GM12864 (cell line): ENCODE measurements at regions not wholly inside any gene's neighbourhood (a gene's known extent, or its start where the extent isn't known, plus 50 kb on each side); places are given as distances from the start of the nearest gene placed in this dataset.

Source experiments
- DNase-seq: peaks from one replicate; pipeline ENCODE4 v3.0.0-alpha.2; 2011; ENCODE audit warnings: low read depth
- H3K4me3 ChIP-seq: 2 replicates; pipeline ENCODE4 v1.5.1; 2011; ENCODE audit warnings: mild to moderate bottlenecking, low read depth, low read length, control low read depth
- TF ChIP-seq, protein P1 (sequence below): IDR thresholded peaks from 2 replicates; pipeline ENCODE4 v1.5.1; 2011; ENCODE audit warnings: low read depth, mild to moderate bottlenecking, moderate library complexity, low read length, control low read depth, inconsistent platforms; ENCODE audit errors: missing control alignments

GRCh38 chr6:21801446-21802174 is 208.1 kb downstream of the SOX4 start:
- DNase-seq = no peak
- TF ChIP-seq, protein P1, sequence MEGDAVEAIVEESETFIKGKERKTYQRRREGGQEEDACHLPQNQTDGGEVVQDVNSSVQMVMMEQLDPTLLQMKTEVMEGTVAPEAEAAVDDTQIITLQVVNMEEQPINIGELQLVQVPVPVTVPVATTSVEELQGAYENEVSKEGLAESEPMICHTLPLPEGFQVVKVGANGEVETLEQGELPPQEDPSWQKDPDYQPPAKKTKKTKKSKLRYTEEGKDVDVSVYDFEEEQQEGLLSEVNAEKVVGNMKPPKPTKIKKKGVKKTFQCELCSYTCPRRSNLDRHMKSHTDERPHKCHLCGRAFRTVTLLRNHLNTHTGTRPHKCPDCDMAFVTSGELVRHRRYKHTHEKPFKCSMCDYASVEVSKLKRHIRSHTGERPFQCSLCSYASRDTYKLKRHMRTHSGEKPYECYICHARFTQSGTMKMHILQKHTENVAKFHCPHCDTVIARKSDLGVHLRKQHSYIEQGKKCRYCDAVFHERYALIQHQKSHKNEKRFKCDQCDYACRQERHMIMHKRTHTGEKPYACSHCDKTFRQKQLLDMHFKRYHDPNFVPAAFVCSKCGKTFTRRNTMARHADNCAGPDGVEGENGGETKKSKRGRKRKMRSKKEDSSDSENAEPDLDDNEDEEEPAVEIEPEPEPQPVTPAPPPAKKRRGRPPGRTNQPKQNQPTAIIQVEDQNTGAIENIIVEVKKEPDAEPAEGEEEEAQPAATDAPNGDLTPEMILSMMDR = no peak
- H3K4me3 ChIP-seq = no peak overlapping the region

GRCh38 chr6:21802175-21802822 is 208.7 kb downstream of the SOX4 start:
- TF ChIP-seq, protein P1 = no peak
- no peak for DNase-seq
- no peak overlapping the region for H3K4me3 ChIP-seq

- TF ChIP-seq, protein P1 = no peak
- H3K4me3 ChIP-seq = no peak overlapping the region
- no peak for DNase-seq
Measured at GRCh38 chr6:21804941-21805610, 211.5 kb downstream of the SOX4 start.

DNA sequence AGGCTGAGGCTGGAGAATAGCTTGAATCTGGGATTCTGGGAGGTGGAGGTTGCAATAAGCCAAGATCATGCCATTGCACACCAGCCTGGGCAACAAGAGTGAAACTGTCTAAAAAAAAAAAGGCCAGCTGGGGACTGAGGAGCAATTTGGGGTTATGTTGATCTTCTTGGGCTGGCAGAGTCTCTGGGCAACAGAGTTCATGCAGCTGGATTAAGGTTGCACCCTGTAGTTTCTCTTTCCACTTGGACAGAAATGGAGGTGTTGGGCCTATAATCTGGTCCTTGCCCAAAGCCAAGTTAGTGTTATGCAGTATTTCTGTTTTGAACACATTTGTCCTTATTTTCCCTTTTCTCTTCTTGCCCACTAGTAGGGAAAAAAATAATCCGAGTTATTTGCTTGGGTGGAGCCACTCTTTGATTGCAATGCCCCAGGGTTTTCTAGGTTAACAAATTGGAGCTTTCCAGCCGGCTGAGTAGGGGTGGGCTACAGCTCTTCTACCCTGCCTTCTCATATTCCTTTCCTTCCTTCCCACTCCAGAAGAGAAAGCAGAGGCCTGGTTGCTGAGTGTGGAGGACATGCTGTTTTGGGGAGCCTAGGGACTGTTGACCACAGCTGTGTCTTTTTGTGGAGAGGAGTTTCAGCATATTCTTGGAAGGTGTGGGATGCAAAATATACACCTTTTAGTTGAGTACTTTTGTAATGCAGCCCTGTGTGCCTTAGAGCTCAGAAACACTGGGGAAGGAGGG is 213.9 kb downstream of the SOX4 start:
- H3K4me3 ChIP-seq = no peak overlapping the region
- TF ChIP-seq, protein P1 = no peak
- DNase-seq = no peak

GRCh38 chr6:21808045-21808470 is 214.5 kb downstream of the SOX4 start:
- no peak for DNase-seq
- H3K4me3 ChIP-seq = no peak overlapping the region
- TF ChIP-seq, protein P1 = no peak

DNA sequence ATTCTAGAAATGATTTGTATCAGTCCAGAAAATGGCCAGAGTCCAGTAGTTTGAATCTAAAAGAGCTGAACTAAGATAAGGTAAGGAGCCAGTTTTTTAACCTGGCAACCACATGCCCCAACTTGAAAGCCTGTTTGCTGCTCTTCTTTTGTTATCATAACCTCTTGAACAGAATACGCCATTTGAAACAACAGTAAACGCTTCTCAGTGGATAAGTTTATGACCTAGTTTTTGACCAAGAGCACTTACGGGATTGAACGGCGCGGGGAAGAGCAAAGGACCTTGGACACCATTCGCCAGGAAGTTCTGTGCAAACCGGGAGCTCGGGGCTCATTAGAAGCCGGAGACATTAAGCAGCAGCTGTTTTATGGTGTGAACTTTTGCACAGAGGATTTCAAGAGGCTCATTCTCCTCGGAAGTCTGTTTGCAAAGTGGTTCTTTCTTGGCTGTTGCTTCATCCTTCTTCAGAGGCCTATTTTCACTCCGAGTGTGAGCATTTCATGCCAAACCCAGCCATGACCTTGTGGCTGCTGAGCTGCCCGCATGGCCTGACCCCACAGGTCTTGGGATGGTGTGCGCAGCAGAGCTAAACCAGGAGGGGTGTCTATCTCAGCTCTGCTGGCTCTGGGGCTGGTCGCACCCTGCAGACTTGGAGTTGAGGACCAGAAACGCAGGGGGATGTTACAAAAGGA is 215.1 kb downstream of the SOX4 start:
- DNase-seq = no peak

More for the DNA sequence above, 215.1 kb downstream of the SOX4 start:
- no peak overlapping the region for H3K4me3 ChIP-seq
- TF ChIP-seq, protein P1 = no peak
